ENCODE measurements at regions not wholly inside any gene's neighbourhood (a gene's known extent, or its start where the extent isn't known, plus 50 kb on each side); places are given as distances from the start of the nearest gene placed in this dataset.

DNA sequence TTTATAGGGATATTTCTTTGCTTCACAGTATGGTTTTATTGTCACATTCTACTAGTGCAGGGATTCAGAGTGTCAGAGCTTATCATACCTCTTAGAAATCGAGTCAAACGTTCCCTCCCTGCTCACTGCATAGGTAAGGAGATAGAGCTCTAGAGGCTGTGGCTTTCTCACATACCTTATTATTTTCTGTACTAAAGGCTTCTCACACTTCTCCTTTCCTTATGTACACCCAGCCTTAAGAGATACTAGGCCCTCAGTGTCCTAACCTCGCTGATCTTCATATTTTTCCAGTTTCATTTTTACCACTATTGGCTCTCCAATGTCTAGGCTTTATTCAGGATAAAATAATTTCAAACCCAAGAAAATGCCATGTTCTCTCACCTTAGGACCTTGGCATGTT lies 297.3 kb upstream of the RIOK2 start:
- TF ChIP-seq POLR2A (IDR thresholded peaks at IDR 0.05; ENCODE audit: low read depth): no peak
- no peak for TF ChIP-seq CTCF (IDR thresholded peaks at IDR 0.05)
- TF ChIP-seq POLR2AphosphoS5 (IDR thresholded peaks at IDR 0.05): no peak
